ENCODE measurements at regions not wholly inside any gene's neighbourhood (a gene's known extent, or its start where the extent isn't known, plus 50 kb on each side); places are given as distances from the start of the nearest gene placed in this dataset.

GRCh38 chr4:162849937-162850336 lies 316.8 kb downstream of the NAF1 start:
- Histone ChIP-seq H3F3A (replicated peaks; ENCODE audit: low read depth) (no peaks in the 10 kb centered on the region), H3K36me3 (ENCODE audit: insufficient read depth) (no peaks in the 10 kb centered on the region), H3K9me2 (ENCODE audit: insufficient read depth) (no peaks in the 10 kb centered on the region), H3K27me3 (ENCODE audit: insufficient read depth) (no peaks in the 10 kb centered on the region), H2AFZ (no peak overlapping the region), H3K4me3 (no peak overlapping the region), H3K4me1 (ENCODE audit: insufficient read depth) (no peaks in the 10 kb centered on the region), H4K20me1 (replicated peaks; ENCODE audit: insufficient read depth) (no peaks in the 10 kb centered on the region), H3K27ac (ENCODE audit: low read depth) (no peak overlapping the region), H3K4me2 (no peak overlapping the region), H3K79me2 (replicated peaks; ENCODE audit: insufficient read depth) (no peaks in the 10 kb centered on the region)
- peaks cover 3% of the 10 kb centered on the region; the same call in 1 of the 3 replicates for H3K4me1 Mint-ChIP-seq
- H3K36me3 Mint-ChIP-seq (ENCODE audit: low read depth), result 0 out of 3 replicates have a peak, but pooled peaks cover 2% of the 10 kb centered on the region
- H3K27me3 Mint-ChIP-seq (ENCODE audit: insufficient read depth, low read depth, poor library complexity), result peaks cover 2% of the 10 kb centered on the region
- ATAC-seq (no peak), DNase-seq (ENCODE audit: low spot score) (no peak)
- no peak overlapping the region for H3K4me3 Mint-ChIP-seq
- H3K9me3 Mint-ChIP-seq, result peaks cover 2% of the 10 kb centered on the region; the same call in 2 of the 3 replicates
- no peak for TF ChIP-seq ZNF462 (CRISPR knock-in tag; IDR thresholded peaks at IDR 0.05)
- no peak for TF ChIP-seq REST (IDR thresholded peaks at IDR 0.05; ENCODE audit: unreplicated experiment)
- no peak for TF ChIP-seq CTCF (conservative IDR thresholded peaks at IDR 0.05; ENCODE audit: low read depth in 2 of 2)
- no peak for TF ChIP-seq ZNF331 (CRISPR knock-in tag; IDR thresholded peaks at IDR 0.05; ENCODE audit: low read depth)
- no peak for TF ChIP-seq ZNF114 (CRISPR knock-in tag; IDR thresholded peaks at IDR 0.05)
- no peak for TF ChIP-seq NANOG (IDR thresholded peaks at IDR 0.05; ENCODE audit: borderline replicate concordance)
- no peak for TF ChIP-seq JUNB (IDR thresholded peaks at IDR 0.05; ENCODE audit: unreplicated experiment)
- TF ChIP-seq EZH2 (IDR thresholded peaks at IDR 0.05; ENCODE audit: low read depth, unreplicated experiment), result no peak
- TF ChIP-seq POLR2AphosphoS5 (IDR thresholded peaks at IDR 0.05; ENCODE audit: low read depth), result no peak
- no peak overlapping the region for H3K27ac Mint-ChIP-seq
